GM23248 (cell line): ENCODE measurements at regions not wholly inside any gene's neighbourhood (a gene's known extent, or its start where the extent isn't known, plus 50 kb on each side); places are given as distances from the start of the nearest gene placed in this dataset.

Source experiments
- DNase-seq: peaks from one replicate; pipeline ENCODE4 v3.0.0-alpha.2; 2015
- H2AFZ ChIP-seq: fragments of 200-600 bp; sonication (generic); 2 replicates; pipeline ENCODE4 v1.6.1; 2016; ENCODE audit warnings: antibody characterized with exemption
- H3F3A ChIP-seq: fragments of 200-600 bp; sonication (generic); 2 replicates; pipeline ENCODE4 v1.6.1; 2016; ENCODE audit warnings: mild to moderate bottlenecking, antibody characterized with exemption, mixed run types; ENCODE audit not compliant: insufficient read depth
- H3K27ac ChIP-seq: fragments of 200-600 bp; sonication (generic); 2 replicates; pipeline ENCODE4 v1.5.1; 2016; ENCODE audit warnings: mild to moderate bottlenecking
- H3K27me3 ChIP-seq: fragments of 200-600 bp; sonication (generic); replicated peaks from 2 replicates; pipeline ENCODE4 v1.6.1; 2016; ENCODE audit warnings: mild to moderate bottlenecking; ENCODE audit not compliant: insufficient read depth
- H3K36me3 ChIP-seq: fragments of 200-600 bp; sonication (generic); 2 replicates; pipeline ENCODE4 v1.6.1; 2016; ENCODE audit warnings: low read depth, mild to moderate bottlenecking
- H3K4me1 ChIP-seq: fragments of 200-600 bp; sonication (generic); 2 replicates; pipeline ENCODE4 v1.6.1; 2016; ENCODE audit warnings: mild to moderate bottlenecking; ENCODE audit not compliant: insufficient read depth
- H3K4me2 ChIP-seq: fragments of 200-600 bp; sonication (generic); one replicate; pipeline ENCODE4 v1.6.1; 2016; ENCODE audit warnings: mild to moderate bottlenecking; ENCODE audit not compliant: unreplicated experiment
- H3K4me3 ChIP-seq: fragments of 200-600 bp; sonication (generic); 2 replicates; pipeline ENCODE4 v1.5.1; 2016; ENCODE audit warnings: mild to moderate bottlenecking
- H3K79me2 ChIP-seq: fragments of 200-600 bp; sonication (generic); 2 replicates; pipeline ENCODE4 v1.6.1; 2016; ENCODE audit warnings: mild to moderate bottlenecking; ENCODE audit not compliant: insufficient read depth
- H3K9ac ChIP-seq: fragments of 200-600 bp; sonication (generic); 2 replicates; pipeline ENCODE4 v1.6.1; 2016; ENCODE audit warnings: mild to moderate bottlenecking
- H3K9me2 ChIP-seq: fragments of 200-600 bp; sonication (generic); 2 replicates; pipeline ENCODE4 v1.6.1; 2016; ENCODE audit warnings: mixed run types, mild to moderate bottlenecking, moderate library complexity; ENCODE audit not compliant: insufficient read depth
- H3K9me3 ChIP-seq: fragments of 200-600 bp; sonication (generic); one replicate; pipeline ENCODE4 v1.6.1; 2017; ENCODE audit warnings: low read depth
- H4K20me1 ChIP-seq: fragments of 200-600 bp; sonication (generic); 2 replicates; pipeline ENCODE4 v1.6.0; 2016; ENCODE audit not compliant: insufficient read depth
- EZH2 ChIP-seq: fragments of 200-600 bp; sonication (generic); IDR thresholded peaks from 2 replicates; pipeline ENCODE4 v1.6.1; 2018; ENCODE audit warnings: antibody characterized with exemption, mild to moderate bottlenecking; ENCODE audit not compliant: insufficient read depth, poor library complexity, severe bottlenecking
- EZH2phosphoT487 ChIP-seq: fragments of 200-600 bp; sonication (generic); IDR thresholded peaks from 2 replicates; pipeline ENCODE4 v1.6.1; 2018; ENCODE audit warnings: antibody characterized with exemption, moderate library complexity, mild to moderate bottlenecking, low read depth; ENCODE audit not compliant: insufficient read depth
- WGBS, 2 experiments: methylation state at CpG; one replicate each; pipeline ENCODE4 v1.1.6; 2015 to 2017; ENCODE audit warnings: low lambda C conversion rate in 2 of 2, low coverage in 1 of 2; ENCODE audit errors: missing lambda C conversion rate in 2 of 2; 5-methylcytosine and 5-hydroxymethylcytosine counted together
- in situ Hi-C: fragments of 300-500 bp; cut with MboI; formaldehyde crosslinking; loops from 2 replicates; pipeline ENCODE4 v1.15.0; 2020

DNA sequence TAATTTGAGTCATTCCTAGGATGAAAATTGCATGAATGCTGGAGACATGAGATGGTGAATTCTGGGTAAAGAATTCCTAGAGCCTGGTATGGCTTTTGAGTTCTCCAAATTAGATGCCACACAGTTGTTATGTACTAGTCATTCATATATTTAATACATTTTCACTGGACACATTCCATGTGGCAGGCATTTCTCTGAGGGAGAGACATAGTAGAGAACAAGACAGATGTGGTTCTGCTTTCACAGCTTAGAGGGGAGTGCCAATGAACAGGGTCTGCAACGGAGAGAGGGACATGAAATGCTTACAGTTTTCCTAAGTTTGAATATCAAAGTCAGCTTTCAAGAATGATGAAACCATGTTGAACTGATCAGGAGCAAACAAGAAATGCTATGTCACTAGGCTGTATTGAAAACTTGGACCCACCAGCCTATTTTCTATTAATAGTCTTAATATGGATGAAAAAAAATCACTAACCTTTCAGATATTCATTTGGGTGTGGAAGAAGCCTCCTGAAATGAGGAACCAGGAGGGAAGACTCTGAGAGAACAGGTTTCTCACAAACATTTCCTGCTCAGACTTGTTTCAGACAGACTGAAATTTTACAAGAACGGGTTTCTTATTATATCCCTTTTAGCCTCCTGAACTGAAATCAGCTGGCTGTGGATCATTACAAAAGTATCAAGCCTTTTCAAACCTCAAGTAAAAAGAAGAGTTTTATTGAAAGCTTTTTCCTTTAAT lies 276.0 kb upstream of the TET2 start:
- no peaks in the 10 kb centered on the region for H3F3A ChIP-seq
- no peak overlapping the region for H3K4me2 ChIP-seq
- H3K9me3 ChIP-seq, result no peaks in the 10 kb centered on the region
- H3K27me3 ChIP-seq, result no peaks in the 10 kb centered on the region
- no peaks in the 10 kb centered on the region for H3K4me1 ChIP-seq
- no peak for DNase-seq
- no peaks in the 10 kb centered on the region for H3K79me2 ChIP-seq
- no peak for TF ChIP-seq EZH2
- no peak for TF ChIP-seq EZH2phosphoT487
- no peak overlapping the region for H3K27ac ChIP-seq
- H3K36me3 ChIP-seq, result no peaks in the 10 kb centered on the region
- H3K9ac ChIP-seq, result no peak overlapping the region
- no peaks in the 10 kb centered on the region for H4K20me1 ChIP-seq
- H3K4me3 ChIP-seq, result no peak overlapping the region
- 4 to 5% methylated on average over 2 of the region's 2 CpGs for WGBS, 2 experiments
- no peak overlapping the region for H2AFZ ChIP-seq
- no peaks in the 10 kb centered on the region for H3K9me2 ChIP-seq
- in situ Hi-C loops, result no loop called here

GRCh38 chr4:104878936-104879335 lies 267.7 kb upstream of the TET2 start:
- H3K9me2 ChIP-seq, result no peaks in the 10 kb centered on the region
- no peak overlapping the region for H3K27ac ChIP-seq
- no peaks in the 10 kb centered on the region for H3F3A ChIP-seq
- no peaks in the 10 kb centered on the region for H3K4me1 ChIP-seq
- H2AFZ ChIP-seq, result no peak overlapping the region
- H3K4me3 ChIP-seq, result no peak overlapping the region
- in situ Hi-C loops, result no loop called here
- no peak for DNase-seq
- H3K9me3 ChIP-seq, result no peaks in the 10 kb centered on the region
- H3K27me3 ChIP-seq, result no peaks in the 10 kb centered on the region
- no peak overlapping the region for H3K9ac ChIP-seq
- TF ChIP-seq EZH2 (no peak), EZH2phosphoT487 (no peak)
- H3K79me2 ChIP-seq, result no peaks in the 10 kb centered on the region
- no peak overlapping the region for H3K4me2 ChIP-seq
- H4K20me1 ChIP-seq, result no peaks in the 10 kb centered on the region
- no peaks in the 10 kb centered on the region for H3K36me3 ChIP-seq

DNA sequence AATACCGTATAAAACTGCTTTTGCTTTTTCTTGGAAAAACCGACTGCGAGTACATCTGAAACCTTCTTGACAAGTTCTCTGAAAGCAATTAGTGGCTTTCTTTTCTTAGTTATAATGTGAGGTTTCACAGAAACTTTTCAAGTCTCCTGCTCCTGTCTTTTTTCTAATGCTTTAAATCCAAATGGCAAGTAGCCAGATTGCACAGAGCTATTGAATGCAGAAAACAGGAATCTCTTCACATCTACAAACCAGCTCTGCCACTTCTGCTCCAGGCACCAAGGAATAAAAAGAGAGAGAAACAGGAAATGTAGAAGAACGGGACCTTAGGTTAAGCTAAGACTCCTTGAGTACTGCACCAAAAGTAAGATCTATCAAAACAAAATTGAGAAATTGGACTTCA lies 267.3 kb upstream of the TET2 start:
- WGBS, 2 experiments, result 2 to 3% methylated on average over 4 of the region's 4 CpGs

GRCh38 chr4:104879854-104880253 lies 266.8 kb upstream of the TET2 start:
- Histone ChIP-seq H3K79me2 (no peaks in the 10 kb centered on the region), H3F3A (no peaks in the 10 kb centered on the region), H2AFZ (no peak overlapping the region), H3K4me2 (no peak overlapping the region), H3K4me3 (no peak overlapping the region), H3K9ac (no peak overlapping the region), H3K9me3 (no peaks in the 10 kb centered on the region), H3K9me2 (no peaks in the 10 kb centered on the region), H4K20me1 (no peaks in the 10 kb centered on the region), H3K36me3 (no peaks in the 10 kb centered on the region), H3K27me3 (no peaks in the 10 kb centered on the region), H3K27ac (no peak overlapping the region), H3K4me1 (no peaks in the 10 kb centered on the region)
- in situ Hi-C loops, result no loop called here
- WGBS, 2 experiments, result 75 to 80% methylated on average over 2 of the region's 2 CpGs
- no peak for DNase-seq
- TF ChIP-seq EZH2 (no peak), EZH2phosphoT487 (no peak)

More for the DNA sequence above, 267.3 kb upstream of the TET2 start:
- H2AFZ ChIP-seq, result no peak overlapping the region
- no peak overlapping the region for H3K9ac ChIP-seq
- no peak overlapping the region for H3K4me3 ChIP-seq
- in situ Hi-C loops, result no loop called here
- H3K79me2 ChIP-seq, result no peaks in the 10 kb centered on the region
- no peaks in the 10 kb centered on the region for H3K36me3 ChIP-seq
- H3K9me3 ChIP-seq, result no peaks in the 10 kb centered on the region
- DNase-seq, result peak; percentile 7
- no peaks in the 10 kb centered on the region for H3K4me1 ChIP-seq
- H3K27ac ChIP-seq, result no peak overlapping the region
- no peaks in the 10 kb centered on the region for H4K20me1 ChIP-seq
- no peak overlapping the region for H3K4me2 ChIP-seq
- no peaks in the 10 kb centered on the region for H3F3A ChIP-seq
- H3K27me3 ChIP-seq, result no peaks in the 10 kb centered on the region
- no peaks in the 10 kb centered on the region for H3K9me2 ChIP-seq
- TF ChIP-seq EZH2phosphoT487 (no peak), EZH2 (no peak)
